ENCODE measurements at regions not wholly inside any gene's neighbourhood (a gene's known extent, or its start where the extent isn't known, plus 50 kb on each side); places are given as distances from the start of the nearest gene placed in this dataset.

GRCh38 chr11:30740091-30740490 is 153.9 kb upstream of the MPPED2 start:
- no peak for TF ChIP-seq CTCF (IDR thresholded peaks at IDR 0.05)
- TF ChIP-seq SIN3A (IDR thresholded peaks at IDR 0.05; ENCODE audit: borderline replicate concordance, insufficient read depth, low read depth, low read length) = no peak
- TF ChIP-seq REST (IDR thresholded peaks at IDR 0.05; ENCODE audit: insufficient read depth in 1 of 2, low read depth in 2 of 2, low read length in 1 of 2) = no peak

Data from Panc1 (cell line).